K562 (cell line): ENCODE measurements at regions not wholly inside any gene's neighbourhood (a gene's known extent, or its start where the extent isn't known, plus 50 kb on each side); places are given as distances from the start of the nearest gene placed in this dataset.

Source experiments
- ASH1L ChIP-seq: fragments of 450-650 bp; IDR thresholded peaks from 2 replicates; pipeline ENCODE4 v1.6.1; 2018; ENCODE audit warnings: borderline replicate concordance, mild to moderate bottlenecking, low read depth; ENCODE audit not compliant: partially characterized antibody
- CREB5 ChIP-seq: fragments of 250-450 bp; sonication (Bioruptor Pico); IDR thresholded peaks from 2 replicates; pipeline ENCODE4 v1.5.0; 2020; ENCODE audit warnings: mild to moderate bottlenecking
- PRDM10 ChIP-seq: fragments of 450-650 bp; IDR thresholded peaks from 2 replicates; pipeline ENCODE4 v1.6.1; 2018; ENCODE audit not compliant: partially characterized antibody
- SRF ChIP-seq, 2 experiments: fragments of 250-450, 450-650 bp in 1 of 2; sonication (Bioruptor Pico) in 1 of 2; sonication (generic) in 1 of 2; formaldehyde crosslinking; IDR thresholded peaks; 2 replicates each; pipeline versions ENCODE4 v1.5.0 to v1.5.1; 2020 to 2022; ENCODE audit warnings: mild to moderate bottlenecking in 1 of 2, missing genetic modification reagents in 1 of 2
- THAP12 ChIP-seq: fragments of 250-450 bp; sonication (Bioruptor Pico); IDR thresholded peaks from 2 replicates; pipeline ENCODE4 v1.9.0; 2021; ENCODE audit warnings: mild to moderate bottlenecking, inconsistent platforms
- ZNF707 ChIP-seq: fragments of 250-450 bp; sonication (Bioruptor Pico); conservative IDR thresholded peaks from 2 replicates; pipeline ENCODE4 v1.8.0; 2022; ENCODE audit warnings: inconsistent platforms, mild to moderate bottlenecking, moderate library complexity
- ZNF830 ChIP-seq: fragments of 250-450 bp; sonication (Bioruptor Pico); IDR thresholded peaks from 2 replicates; pipeline ENCODE4 v1.5.0; 2021; ENCODE audit warnings: mild to moderate bottlenecking
- TF ChIP-seq, protein P1 (sequence below), 3 experiments: IDR thresholded peaks in 2 of 3; conservative IDR thresholded peaks in 1 of 3; 2 replicates each; pipeline ENCODE4 v1.5.1; 2011 to 2012; ENCODE audit warnings: low read length in 3 of 3, mild to moderate bottlenecking in 3 of 3, control low read depth in 2 of 3, improper control_type of control experiment in 1 of 3, inconsistent platforms in 1 of 3, low read depth in 1 of 3, mixed read lengths in 1 of 3, moderate library complexity in 1 of 3; ENCODE audit not compliant: insufficient read depth in 2 of 3

DNA sequence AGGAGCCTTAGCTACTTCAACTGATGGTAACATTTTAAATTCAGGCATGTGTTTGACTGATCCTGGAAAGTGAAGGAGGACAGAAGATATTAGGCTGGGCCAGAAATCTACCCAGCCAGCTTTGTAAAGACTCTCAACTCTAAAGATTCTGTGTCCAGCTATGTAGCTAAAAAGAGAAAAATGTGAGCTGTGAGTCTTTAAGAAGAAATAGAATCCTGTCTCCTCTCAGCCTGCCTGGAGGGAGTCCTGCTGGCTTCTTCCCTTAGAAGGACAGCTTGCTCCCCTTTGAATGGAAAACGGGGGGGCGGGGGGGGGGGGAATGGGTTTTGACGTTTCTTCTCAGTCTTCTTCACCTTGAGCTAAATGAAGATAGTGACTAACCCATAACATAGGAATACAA is 54.3 kb upstream of the INTU start:
- TF ChIP-seq, protein P1, sequence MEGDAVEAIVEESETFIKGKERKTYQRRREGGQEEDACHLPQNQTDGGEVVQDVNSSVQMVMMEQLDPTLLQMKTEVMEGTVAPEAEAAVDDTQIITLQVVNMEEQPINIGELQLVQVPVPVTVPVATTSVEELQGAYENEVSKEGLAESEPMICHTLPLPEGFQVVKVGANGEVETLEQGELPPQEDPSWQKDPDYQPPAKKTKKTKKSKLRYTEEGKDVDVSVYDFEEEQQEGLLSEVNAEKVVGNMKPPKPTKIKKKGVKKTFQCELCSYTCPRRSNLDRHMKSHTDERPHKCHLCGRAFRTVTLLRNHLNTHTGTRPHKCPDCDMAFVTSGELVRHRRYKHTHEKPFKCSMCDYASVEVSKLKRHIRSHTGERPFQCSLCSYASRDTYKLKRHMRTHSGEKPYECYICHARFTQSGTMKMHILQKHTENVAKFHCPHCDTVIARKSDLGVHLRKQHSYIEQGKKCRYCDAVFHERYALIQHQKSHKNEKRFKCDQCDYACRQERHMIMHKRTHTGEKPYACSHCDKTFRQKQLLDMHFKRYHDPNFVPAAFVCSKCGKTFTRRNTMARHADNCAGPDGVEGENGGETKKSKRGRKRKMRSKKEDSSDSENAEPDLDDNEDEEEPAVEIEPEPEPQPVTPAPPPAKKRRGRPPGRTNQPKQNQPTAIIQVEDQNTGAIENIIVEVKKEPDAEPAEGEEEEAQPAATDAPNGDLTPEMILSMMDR (IDR thresholded peaks at IDR 0.05 in 2 of 3, conservative IDR thresholded peaks at IDR 0.05 in 1 of 3; ENCODE audit: insufficient read depth in 2 of 3, low read depth in 1 of 3, low read length in 3 of 3): no peak
- TF ChIP-seq ZNF830 (CRISPR knock-in tag): no peak
- no peak for TF ChIP-seq ASH1L
- no peak for TF ChIP-seq ZNF707 (CRISPR knock-in tag)
- no peak for TF ChIP-seq PRDM10
- TF ChIP-seq SRF (CRISPR knock-in tag; IDR thresholded peaks at IDR 0.05): no peak
- TF ChIP-seq CREB5 (CRISPR knock-in tag): no peak
- no peak for TF ChIP-seq THAP12 (CRISPR knock-in tag)
